OCI-LY3 (cell line): ENCODE measurements at regions not wholly inside any gene's neighbourhood (a gene's known extent, or its start where the extent isn't known, plus 50 kb on each side); places are given as distances from the start of the nearest gene placed in this dataset.

Experiments
- CTCF ChIP-seq: fragments of 200-600, 300-600 bp; sonication (generic); IDR thresholded peaks from 2 replicates; pipeline ENCODE4 v1.5.1; 2014; ENCODE audit warnings: antibody characterized with exemption, low read length, low read depth
- EZH2phosphoT487 ChIP-seq: fragments of 200-600 bp; shearing (Covaris generic); IDR thresholded peaks from 2 replicates; pipeline ENCODE4 v1.6.1; 2018; ENCODE audit warnings: antibody characterized with exemption, mixed run types, low read depth

- no peak for TF ChIP-seq CTCF
- no peak for TF ChIP-seq EZH2phosphoT487
Measured at GRCh38 chr18:22080035-22080434, 89.4 kb upstream of the GATA6 start.
